Endodermal cell (in vitro differentiated cells): ENCODE measurements at regions not wholly inside any gene's neighbourhood (a gene's known extent, or its start where the extent isn't known, plus 50 kb on each side); places are given as distances from the start of the nearest gene placed in this dataset.

Experiments used
- DNase-seq: peaks from one replicate; pipeline ENCODE4 v3.0.0-alpha.2; 2017
- H3K27ac ChIP-seq: 2 replicates; pipeline ENCODE4 v1.5.1; 2013; ENCODE audit warnings: mild to moderate bottlenecking, low read depth, low read length, moderate library complexity
- H3K27me3 ChIP-seq: 2 replicates; pipeline ENCODE4 v1.6.1; 2013; ENCODE audit warnings: mild to moderate bottlenecking, low read length, moderate library complexity; ENCODE audit not compliant: insufficient read depth, control insufficient read depth, poor library complexity, severe bottlenecking
- H3K36me3 ChIP-seq: 2 replicates; pipeline ENCODE4 v1.7.0; 2013; ENCODE audit warnings: mild to moderate bottlenecking, low read length, moderate library complexity; ENCODE audit not compliant: control insufficient read depth, insufficient read depth
- H3K4me1 ChIP-seq: one replicate; pipeline ENCODE4 v1.7.0; 2013; ENCODE audit warnings: low read length; ENCODE audit not compliant: control insufficient read depth, insufficient read depth
- H3K4me3 ChIP-seq: 2 replicates; pipeline ENCODE4 v1.5.1; 2013; ENCODE audit warnings: mild to moderate bottlenecking, low read length, moderate library complexity
- H3K9ac ChIP-seq: 2 replicates; pipeline ENCODE4 v1.6.1; 2013; ENCODE audit warnings: mild to moderate bottlenecking, low read length, moderate library complexity; ENCODE audit not compliant: poor library complexity, severe bottlenecking; ENCODE audit errors: extremely low read depth
- H3K9me3 ChIP-seq: 2 replicates; pipeline ENCODE4 v1.6.1; 2013; ENCODE audit warnings: mild to moderate bottlenecking, low read length, moderate library complexity; ENCODE audit not compliant: control insufficient read depth
- H3K27ac Mint-ChIP-seq: 2 replicates; pipeline ENCODE4 v1.8.0; 2020; ENCODE audit warnings: mixed read lengths
- H3K27me3 Mint-ChIP-seq: 2 replicates; pipeline ENCODE4 v1.8.0; 2021; ENCODE audit warnings: mild to moderate bottlenecking, mixed read lengths; ENCODE audit not compliant: insufficient read depth
- H3K36me3 Mint-ChIP-seq: 2 replicates; pipeline ENCODE4 v1.8.0; 2020; ENCODE audit warnings: low read depth, mixed read lengths
- H3K4me1 Mint-ChIP-seq: 2 replicates; pipeline ENCODE4 v1.8.0; 2020; ENCODE audit warnings: mixed read lengths
- H3K4me3 Mint-ChIP-seq: 2 replicates; pipeline ENCODE4 v1.8.0; 2020; ENCODE audit warnings: mild to moderate bottlenecking, moderate library complexity, mixed read lengths
- H3K9me3 Mint-ChIP-seq: 2 replicates; pipeline ENCODE4 v1.8.0; 2020; ENCODE audit warnings: mild to moderate bottlenecking, mixed read lengths
- WGBS, 2 experiments: methylation state at CpG; one replicate each; pipeline versions ENCODE4 v1.1.5 to v1.1.7; 2013; ENCODE audit warnings: missing lambda C conversion rate in 2 of 2, mixed read lengths in 1 of 2; ENCODE audit not compliant: insufficient coverage in 1 of 2, insufficient read length in 1 of 2; 5-methylcytosine and 5-hydroxymethylcytosine counted together
- TF ChIP-seq, protein P1 (sequence below): fragments of 200-600 bp; sonication (generic); conservative IDR thresholded peaks from 2 replicates; pipeline ENCODE4 v1.5.0; 2021; ENCODE audit warnings: antibody characterized with exemption, mild to moderate bottlenecking

DNA sequence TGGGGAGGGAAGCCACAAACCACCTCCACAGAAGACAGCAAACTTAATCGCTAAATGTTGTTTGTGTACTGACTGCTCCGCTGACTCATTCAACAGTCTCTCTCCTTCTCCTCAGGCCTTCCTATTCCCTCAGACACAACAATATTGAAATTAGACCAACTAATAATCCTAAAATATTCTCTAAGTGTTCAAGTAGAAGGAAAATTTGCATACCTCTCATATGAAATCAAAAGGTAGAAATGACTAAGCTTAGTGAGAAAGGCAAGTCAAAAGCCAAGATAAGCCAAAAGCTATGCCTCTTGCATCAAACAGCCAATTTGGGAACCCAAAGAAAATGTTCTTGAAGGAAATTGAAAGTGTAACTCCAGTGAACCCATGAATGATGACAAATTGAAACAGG lies 75.7 kb upstream of the ARHGAP24 start:
- H3K4me3 ChIP-seq = no peak overlapping the region
- Mint-ChIP-seq H3K4me1 (peaks cover 8% of the 10 kb centered on the region), H3K4me3 (no peak overlapping the region), H3K36me3 (no peaks in the 10 kb centered on the region), H3K27ac (no peak overlapping the region), H3K9me3 (no peaks in the 10 kb centered on the region), H3K27me3 (no peaks in the 10 kb centered on the region)
- H3K27ac ChIP-seq = no peak overlapping the region
- no peaks in the 10 kb centered on the region for H3K27me3 ChIP-seq
- peaks cover 9% of the 10 kb centered on the region for H3K4me1 ChIP-seq
- 100% methylated on average over 1 to 2 of the region's 2 CpGs for WGBS, 2 experiments
- H3K9me3 ChIP-seq = peaks cover 8% of the 10 kb centered on the region
- no peaks in the 10 kb centered on the region for H3K36me3 ChIP-seq
- no peak overlapping the region for H3K9ac ChIP-seq
- no peak for DNase-seq
- TF ChIP-seq, protein P1, sequence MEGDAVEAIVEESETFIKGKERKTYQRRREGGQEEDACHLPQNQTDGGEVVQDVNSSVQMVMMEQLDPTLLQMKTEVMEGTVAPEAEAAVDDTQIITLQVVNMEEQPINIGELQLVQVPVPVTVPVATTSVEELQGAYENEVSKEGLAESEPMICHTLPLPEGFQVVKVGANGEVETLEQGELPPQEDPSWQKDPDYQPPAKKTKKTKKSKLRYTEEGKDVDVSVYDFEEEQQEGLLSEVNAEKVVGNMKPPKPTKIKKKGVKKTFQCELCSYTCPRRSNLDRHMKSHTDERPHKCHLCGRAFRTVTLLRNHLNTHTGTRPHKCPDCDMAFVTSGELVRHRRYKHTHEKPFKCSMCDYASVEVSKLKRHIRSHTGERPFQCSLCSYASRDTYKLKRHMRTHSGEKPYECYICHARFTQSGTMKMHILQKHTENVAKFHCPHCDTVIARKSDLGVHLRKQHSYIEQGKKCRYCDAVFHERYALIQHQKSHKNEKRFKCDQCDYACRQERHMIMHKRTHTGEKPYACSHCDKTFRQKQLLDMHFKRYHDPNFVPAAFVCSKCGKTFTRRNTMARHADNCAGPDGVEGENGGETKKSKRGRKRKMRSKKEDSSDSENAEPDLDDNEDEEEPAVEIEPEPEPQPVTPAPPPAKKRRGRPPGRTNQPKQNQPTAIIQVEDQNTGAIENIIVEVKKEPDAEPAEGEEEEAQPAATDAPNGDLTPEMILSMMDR = no peak

DNA sequence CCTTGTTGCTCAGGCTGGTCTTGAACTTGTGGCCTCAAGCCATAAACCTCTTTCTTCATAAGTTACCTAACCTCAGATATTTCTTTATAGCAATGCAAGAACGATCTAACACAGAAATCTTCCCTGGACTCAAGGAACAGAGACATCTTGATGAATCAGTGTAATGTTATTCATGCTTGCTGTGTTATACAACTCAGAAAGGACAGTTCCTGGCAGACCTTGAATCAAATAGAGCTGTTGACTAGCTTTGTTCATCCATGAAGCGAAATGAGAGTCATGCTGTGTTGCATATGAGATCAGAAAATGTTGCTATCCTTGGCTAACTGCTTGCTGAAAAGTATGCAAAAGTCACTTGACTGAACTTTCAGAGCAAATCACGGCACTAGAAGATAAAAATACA lies 72.6 kb upstream of the ARHGAP24 start:
- Histone ChIP-seq H3K4me3 (no peak overlapping the region), H3K27me3 (no peaks in the 10 kb centered on the region), H3K9ac (no peak overlapping the region), H3K9me3 (no peaks in the 10 kb centered on the region), H3K4me1 (peaks cover 9% of the 10 kb centered on the region), H3K36me3 (no peaks in the 10 kb centered on the region), H3K27ac (no peak overlapping the region)
- no peak for DNase-seq
- TF ChIP-seq, protein P1 = no peak
- no peaks in the 10 kb centered on the region for H3K9me3 Mint-ChIP-seq
- no peak overlapping the region for H3K4me3 Mint-ChIP-seq
- no peaks in the 10 kb centered on the region for H3K27me3 Mint-ChIP-seq
- H3K27ac Mint-ChIP-seq = no peak overlapping the region
- 86 to 93% methylated on average over 2 to 3 of the region's 3 CpGs for WGBS, 2 experiments
- H3K36me3 Mint-ChIP-seq = no peaks in the 10 kb centered on the region
- peaks cover 8% of the 10 kb centered on the region for H3K4me1 Mint-ChIP-seq

DNA sequence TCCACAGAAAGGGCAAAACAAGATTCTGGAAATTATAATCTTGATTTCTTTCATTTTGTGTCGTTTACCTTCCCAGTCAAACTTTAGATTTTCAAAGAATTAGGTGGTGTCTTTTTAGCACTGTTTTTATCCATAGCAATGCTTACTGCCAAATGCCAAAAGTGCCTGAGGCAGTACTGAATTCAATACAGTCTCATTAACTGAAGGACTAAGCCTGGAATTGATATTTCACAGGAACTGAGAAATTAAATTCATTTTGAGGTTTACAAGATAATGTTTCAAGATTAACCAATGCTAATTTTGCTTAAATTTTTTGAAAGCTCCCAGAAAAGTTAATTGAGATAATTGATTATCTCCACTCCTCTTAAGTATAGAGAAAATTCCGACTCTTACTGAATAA lies 68.8 kb upstream of the ARHGAP24 start:
- TF ChIP-seq, protein P1 = no peak
- H3K36me3 ChIP-seq = no peaks in the 10 kb centered on the region
- H3K4me1 Mint-ChIP-seq = no peaks in the 10 kb centered on the region
- no peaks in the 10 kb centered on the region for H3K27me3 Mint-ChIP-seq
- H3K4me3 ChIP-seq = no peak overlapping the region
- no peaks in the 10 kb centered on the region for H3K9me3 Mint-ChIP-seq
- H3K4me3 Mint-ChIP-seq = no peak overlapping the region
- no peaks in the 10 kb centered on the region for H3K4me1 ChIP-seq
- H3K27me3 ChIP-seq = no peaks in the 10 kb centered on the region
- DNase-seq = no peak
- no peak overlapping the region for H3K9ac ChIP-seq
- no peak overlapping the region for H3K27ac ChIP-seq
- no peaks in the 10 kb centered on the region for H3K36me3 Mint-ChIP-seq
- no peaks in the 10 kb centered on the region for H3K9me3 ChIP-seq
- WGBS, 2 experiments = 90 to 100% methylated on average over 1 of the region's 2 CpGs
- no peak overlapping the region for H3K27ac Mint-ChIP-seq
